Bronchial epithelial cell (primary cell): ENCODE measurements at regions not wholly inside any gene's neighbourhood (a gene's known extent, or its start where the extent isn't known, plus 50 kb on each side); places are given as distances from the start of the nearest gene placed in this dataset.

Experiments
- DNase-seq: peaks from one replicate; pipeline ENCODE4 v3.0.0-alpha.2; 2010; ENCODE audit warnings: low read depth
- FAIRE-seq: peaks from 2 replicates; lab custom pipeline; 2011; peaks lifted over from hg19 to GRCh38; lab: Jason Lieb, UNC
- H3K27me3 ChIP-seq: 2 replicates; pipeline ENCODE4 v1.5.1; 2011; ENCODE audit warnings: low read length; ENCODE audit not compliant: control insufficient read depth, insufficient read depth
- H3K36me3 ChIP-seq: 2 replicates; pipeline ENCODE4 v1.5.1; 2011; ENCODE audit warnings: low read length; ENCODE audit not compliant: control insufficient read depth, insufficient read depth
- H3K4me3 ChIP-seq: 2 replicates; pipeline ENCODE4 v1.5.1; 2011; ENCODE audit warnings: mild to moderate bottlenecking, low read depth, low read length, control low read depth
- TF ChIP-seq, protein P1 (sequence below): IDR thresholded peaks from 2 replicates; pipeline ENCODE4 v1.5.1; 2011; ENCODE audit warnings: mild to moderate bottlenecking, moderate library complexity, low read length, control low read depth, inconsistent platforms; ENCODE audit not compliant: insufficient read depth, severe bottlenecking

DNA sequence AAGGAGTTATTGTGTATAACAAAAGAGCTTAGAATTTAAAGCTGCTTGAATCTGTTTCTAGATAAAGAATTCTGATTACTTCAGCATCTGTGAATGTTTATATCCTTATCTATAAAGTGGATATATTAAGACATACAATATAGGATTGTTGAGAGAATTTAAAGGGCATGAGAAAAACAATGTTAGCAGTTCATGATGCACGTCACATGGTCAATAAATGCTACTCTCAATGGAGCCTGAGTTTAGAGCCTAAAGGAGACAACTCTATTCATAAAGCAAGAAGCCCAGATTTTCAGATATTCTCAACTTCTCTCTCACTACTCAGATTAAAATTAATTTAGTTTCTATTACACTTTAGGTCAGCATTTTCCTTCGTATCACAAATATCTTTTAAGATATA lies 666.7 kb upstream of the CDH18 start:
- Histone ChIP-seq H3K27me3 (no peaks in the 10 kb centered on the region), H3K4me3 (no peak overlapping the region), H3K36me3 (no peaks in the 10 kb centered on the region)
- DNase-seq (no peak), FAIRE-seq (no peak)
- TF ChIP-seq, protein P1, sequence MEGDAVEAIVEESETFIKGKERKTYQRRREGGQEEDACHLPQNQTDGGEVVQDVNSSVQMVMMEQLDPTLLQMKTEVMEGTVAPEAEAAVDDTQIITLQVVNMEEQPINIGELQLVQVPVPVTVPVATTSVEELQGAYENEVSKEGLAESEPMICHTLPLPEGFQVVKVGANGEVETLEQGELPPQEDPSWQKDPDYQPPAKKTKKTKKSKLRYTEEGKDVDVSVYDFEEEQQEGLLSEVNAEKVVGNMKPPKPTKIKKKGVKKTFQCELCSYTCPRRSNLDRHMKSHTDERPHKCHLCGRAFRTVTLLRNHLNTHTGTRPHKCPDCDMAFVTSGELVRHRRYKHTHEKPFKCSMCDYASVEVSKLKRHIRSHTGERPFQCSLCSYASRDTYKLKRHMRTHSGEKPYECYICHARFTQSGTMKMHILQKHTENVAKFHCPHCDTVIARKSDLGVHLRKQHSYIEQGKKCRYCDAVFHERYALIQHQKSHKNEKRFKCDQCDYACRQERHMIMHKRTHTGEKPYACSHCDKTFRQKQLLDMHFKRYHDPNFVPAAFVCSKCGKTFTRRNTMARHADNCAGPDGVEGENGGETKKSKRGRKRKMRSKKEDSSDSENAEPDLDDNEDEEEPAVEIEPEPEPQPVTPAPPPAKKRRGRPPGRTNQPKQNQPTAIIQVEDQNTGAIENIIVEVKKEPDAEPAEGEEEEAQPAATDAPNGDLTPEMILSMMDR = no peak

DNA sequence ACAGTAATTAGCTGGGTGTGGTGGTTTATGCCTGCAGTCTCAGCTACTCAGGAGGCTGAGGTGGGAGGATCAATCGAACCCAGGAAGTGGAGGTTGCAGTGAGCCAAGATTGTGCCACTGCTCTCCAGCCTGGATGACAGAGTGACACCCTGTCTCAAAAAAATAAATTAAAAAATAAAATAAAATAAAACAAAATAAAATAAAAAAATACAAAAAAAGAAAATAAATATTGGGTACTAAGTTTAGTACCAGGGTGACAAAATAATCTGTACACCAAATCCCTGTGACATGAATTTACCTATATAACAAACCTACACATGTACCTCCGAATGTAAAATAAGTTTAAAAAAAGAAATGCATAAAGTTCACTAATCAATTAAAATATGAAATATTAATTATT lies 666.0 kb upstream of the CDH18 start:
- Histone ChIP-seq H3K27me3 (no peaks in the 10 kb centered on the region), H3K36me3 (no peaks in the 10 kb centered on the region), H3K4me3 (no peak overlapping the region)
- DNase-seq (no peak), FAIRE-seq (no peak)
- TF ChIP-seq, protein P1 = no peak

DNA sequence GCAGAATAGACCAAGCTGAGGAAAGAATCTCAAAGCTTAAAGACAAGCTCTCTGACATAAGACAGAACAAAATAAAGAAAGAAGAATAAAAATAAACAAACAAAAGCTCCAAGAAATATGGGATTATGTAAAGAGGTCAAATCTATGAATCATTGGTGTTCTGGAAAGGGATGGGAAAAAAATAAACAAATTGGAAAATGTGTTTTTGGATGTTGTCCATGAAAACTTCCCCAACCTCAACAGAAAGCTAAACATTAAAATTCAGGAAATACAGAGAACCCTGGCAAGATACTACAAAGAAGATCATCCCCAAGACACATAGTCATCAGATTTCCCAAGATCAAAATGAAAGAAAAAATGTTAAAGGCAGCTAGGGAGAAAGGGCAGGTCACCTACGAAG lies 662.0 kb upstream of the CDH18 start:
- Histone ChIP-seq H3K36me3 (no peaks in the 10 kb centered on the region), H3K4me3 (no peak overlapping the region), H3K27me3 (no peaks in the 10 kb centered on the region)
- no peak for DNase-seq
- no peak for FAIRE-seq
- TF ChIP-seq, protein P1 = no peak

DNA sequence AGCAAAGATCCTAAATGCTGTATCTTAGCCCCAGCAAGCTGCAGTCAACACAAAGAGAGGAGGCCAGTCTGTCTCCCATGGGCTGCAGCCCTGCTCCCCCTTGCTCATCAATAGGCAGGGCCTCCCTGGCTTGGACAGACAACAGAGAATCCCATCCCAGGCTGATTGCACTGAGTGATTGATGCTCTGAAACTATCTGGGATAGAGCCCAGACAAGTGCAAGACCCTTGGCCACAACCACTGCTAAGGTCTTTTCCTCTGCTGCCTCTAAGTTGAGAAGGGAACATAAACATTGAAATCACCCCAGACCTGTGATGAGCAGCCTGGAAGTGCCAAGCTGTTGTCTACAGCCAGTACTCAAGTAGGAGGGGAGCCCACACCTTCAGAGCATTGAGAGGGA lies 661.0 kb upstream of the CDH18 start:
- DNase-seq = no peak
- no peak for FAIRE-seq
- Histone ChIP-seq H3K4me3 (no peak overlapping the region), H3K36me3 (no peaks in the 10 kb centered on the region), H3K27me3 (no peaks in the 10 kb centered on the region)
- TF ChIP-seq, protein P1 = no peak

DNA sequence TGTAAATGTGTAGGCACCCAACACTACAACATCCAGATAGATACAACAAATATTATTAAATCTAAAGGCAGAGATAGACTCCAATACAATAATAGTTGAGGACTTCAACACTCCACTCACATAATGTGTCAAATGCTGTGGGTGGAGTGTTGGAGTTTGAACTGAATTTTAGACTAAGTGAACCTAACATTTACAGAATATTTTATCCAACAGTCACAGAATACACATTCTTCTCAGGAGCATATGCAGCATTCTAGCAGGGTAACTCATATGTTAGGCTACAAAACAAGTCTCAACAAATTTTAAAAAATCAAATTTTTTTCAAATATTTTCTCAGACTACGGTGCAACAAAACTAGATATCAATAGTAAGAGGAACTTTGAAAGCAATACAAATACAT lies 648.7 kb upstream of the CDH18 start:
- no peaks in the 10 kb centered on the region for H3K27me3 ChIP-seq
- H3K4me3 ChIP-seq = no peak overlapping the region
- DNase-seq = peak; percentile 10
- FAIRE-seq = no peak
- TF ChIP-seq, protein P1 = no peak
- H3K36me3 ChIP-seq = no peaks in the 10 kb centered on the region

DNA sequence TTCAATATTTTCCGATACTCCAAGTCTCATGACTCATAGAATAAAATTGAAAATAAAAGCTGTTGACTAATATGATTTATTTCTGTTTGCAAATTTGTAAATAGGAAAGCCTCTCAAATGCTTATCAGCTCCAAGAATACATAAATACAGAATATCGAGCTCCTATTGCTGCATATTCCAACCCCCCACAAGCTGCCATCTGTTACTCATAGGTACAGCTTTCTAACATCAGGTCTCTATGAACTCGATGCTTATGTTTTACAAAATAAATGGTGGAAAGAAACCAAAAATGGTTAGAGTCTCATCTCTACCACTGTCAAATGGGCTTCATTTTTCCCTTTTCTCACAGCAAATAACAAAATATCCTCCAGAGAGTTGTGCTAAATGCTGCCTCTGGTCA lies 631.6 kb upstream of the CDH18 start:
- Histone ChIP-seq H3K4me3 (no peak overlapping the region), H3K27me3 (no peaks in the 10 kb centered on the region), H3K36me3 (no peaks in the 10 kb centered on the region)
- no peak for DNase-seq
- no peak for FAIRE-seq
- TF ChIP-seq, protein P1 = no peak
